GM21528 (cell line): ENCODE measurements at regions not wholly inside any gene's neighbourhood (a gene's known extent, or its start where the extent isn't known, plus 50 kb on each side); places are given as distances from the start of the nearest gene placed in this dataset.
"Not testable (repeated sequence)": the region's sequence is repeated elsewhere in the genome, so short reads cannot be mapped to it uniquely, and the experiment has no call there.

Experiments used
- ATAC-seq: cut with Tn5 transposase; IDR thresholded peaks from one replicate; pipeline ENCODE4 v1.9.1; 2021; ENCODE audit warnings: mild to moderate bottlenecking, moderate library complexity; ENCODE audit not compliant: unreplicated experiment, low FRiP score

DNA sequence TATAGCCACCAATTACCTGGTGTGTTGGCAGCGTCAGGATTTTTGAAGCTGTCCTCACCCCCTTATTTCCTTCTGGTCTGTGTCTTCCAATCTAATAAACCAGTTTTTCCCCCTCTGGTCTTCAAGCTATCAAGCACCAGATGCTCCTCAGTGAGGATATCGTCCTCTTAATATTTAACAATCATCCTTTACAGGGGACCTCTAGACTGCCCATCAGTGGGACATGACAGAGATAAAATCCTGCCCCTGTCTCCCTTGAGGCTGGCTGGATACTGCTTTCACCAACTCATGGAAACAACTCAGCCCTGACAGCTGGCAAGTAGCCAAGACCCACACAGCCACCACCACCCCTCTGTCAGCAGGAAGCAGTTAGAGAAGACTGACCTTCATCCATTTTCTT lies 421.0 kb upstream of the API5 start:
- no peak for ATAC-seq

DNA sequence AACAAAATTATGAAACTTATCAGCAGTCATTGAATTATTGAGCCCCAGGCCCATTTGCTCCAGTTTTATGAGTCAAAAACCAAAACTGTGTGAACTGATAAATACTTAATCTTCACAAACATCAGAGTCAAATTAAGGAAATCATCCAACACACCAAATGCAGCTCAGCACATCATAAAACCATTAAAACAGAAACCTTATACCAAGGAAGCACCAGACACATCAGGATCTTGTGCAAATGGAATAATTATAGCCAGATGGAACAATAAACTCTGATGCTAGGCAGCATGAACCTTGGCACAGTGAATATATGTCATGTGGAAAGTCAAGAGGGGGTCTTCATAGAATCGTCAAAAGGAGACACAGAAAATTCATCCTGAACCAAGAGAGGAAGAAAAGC lies 410.7 kb upstream of the API5 start:
- ATAC-seq = no peak

DNA sequence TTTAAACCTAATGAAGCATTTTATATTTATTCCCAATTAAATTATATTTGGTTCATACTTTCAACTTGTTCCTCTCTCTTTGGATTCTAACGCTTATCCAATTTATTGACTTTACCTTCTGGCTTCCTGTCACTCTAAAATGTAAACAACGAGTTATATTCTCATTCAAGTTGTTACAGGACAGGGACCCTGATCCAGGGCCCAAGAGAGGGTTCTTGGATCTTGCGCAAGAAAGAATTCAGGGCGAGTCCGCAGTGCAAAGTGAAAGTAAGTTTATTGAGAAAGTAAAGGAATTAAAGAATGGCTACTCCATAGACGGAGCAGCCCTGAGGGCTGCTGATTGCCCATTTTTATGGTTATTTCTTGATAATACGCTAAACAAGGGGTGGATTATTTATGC lies 405.6 kb upstream of the API5 start:
- no peak for ATAC-seq

DNA sequence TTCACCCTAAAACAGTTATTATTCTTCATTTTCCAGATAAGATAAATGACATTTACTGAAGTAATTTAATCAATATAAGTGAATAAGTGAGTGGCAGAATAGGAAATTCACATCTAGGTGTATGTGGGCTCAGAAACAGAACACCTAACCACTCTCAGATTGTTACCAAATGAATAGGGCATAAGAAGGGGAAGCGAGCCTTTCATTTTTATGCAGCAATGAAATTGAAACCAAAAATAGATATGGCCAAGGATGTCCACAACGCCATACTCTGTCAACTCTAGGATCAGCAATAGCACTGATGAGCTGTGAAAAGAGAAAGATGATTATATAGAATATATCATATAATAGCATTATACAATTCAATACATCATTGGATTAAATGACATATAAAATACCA lies 398.1 kb upstream of the API5 start:
- ATAC-seq = no peak

DNA sequence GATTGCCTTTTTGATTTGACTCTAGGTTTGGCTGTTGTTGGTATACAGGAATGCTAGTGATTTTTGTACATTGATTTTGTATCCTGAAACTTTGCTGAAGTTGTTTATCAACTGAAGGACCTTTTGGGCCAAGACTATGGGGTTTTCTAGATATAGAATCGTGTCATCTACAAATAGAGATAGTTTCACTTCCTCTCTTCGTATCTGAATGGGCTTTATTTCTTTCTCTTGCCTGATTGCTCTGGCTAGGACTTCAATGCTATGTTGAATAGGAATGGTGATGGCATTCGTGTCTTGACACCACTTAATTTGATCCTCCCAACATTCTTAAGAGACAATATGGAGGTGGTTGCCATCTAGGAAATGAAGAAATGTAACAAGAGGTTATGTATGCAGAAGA lies 388.1 kb upstream of the API5 start:
- no peak for ATAC-seq

DNA sequence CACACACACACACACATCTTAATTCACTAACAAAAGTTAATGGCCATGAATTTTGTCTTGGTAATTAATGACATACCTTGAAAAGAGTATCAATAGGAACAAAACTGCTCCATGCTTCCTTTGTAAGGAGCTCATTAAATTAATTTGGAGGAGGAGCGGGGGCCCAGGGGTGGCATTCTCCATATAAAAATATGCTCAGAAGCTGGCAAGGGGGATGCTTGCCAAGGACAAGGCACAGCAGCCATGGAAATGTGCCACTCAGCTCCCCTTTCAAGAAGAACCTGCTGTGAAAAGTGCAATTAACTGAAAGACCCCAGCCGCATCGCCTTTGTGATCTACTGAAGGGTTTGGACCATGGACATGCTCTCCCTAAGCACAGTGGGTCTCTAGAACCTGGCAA lies 385.9 kb upstream of the API5 start:
- no peak for ATAC-seq

DNA sequence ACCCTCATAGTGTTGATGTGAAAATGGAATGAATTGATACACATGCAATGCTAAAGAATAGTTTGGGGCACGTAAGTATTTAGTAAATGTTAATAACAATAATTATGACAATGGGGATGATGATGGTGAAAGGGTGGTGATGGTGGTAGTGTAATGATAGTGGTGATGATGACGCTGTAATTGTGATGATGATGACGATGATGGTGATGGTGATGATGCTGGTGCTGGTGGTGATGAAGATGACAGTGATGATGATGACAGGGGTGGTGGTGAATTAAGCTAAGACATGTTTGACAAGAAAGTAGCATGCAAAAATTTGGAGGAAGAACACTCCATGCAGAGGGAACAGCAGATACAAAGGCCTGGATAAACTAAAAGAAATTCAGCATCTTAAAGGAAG lies 364.4 kb upstream of the API5 start:
- no peak for ATAC-seq

DNA sequence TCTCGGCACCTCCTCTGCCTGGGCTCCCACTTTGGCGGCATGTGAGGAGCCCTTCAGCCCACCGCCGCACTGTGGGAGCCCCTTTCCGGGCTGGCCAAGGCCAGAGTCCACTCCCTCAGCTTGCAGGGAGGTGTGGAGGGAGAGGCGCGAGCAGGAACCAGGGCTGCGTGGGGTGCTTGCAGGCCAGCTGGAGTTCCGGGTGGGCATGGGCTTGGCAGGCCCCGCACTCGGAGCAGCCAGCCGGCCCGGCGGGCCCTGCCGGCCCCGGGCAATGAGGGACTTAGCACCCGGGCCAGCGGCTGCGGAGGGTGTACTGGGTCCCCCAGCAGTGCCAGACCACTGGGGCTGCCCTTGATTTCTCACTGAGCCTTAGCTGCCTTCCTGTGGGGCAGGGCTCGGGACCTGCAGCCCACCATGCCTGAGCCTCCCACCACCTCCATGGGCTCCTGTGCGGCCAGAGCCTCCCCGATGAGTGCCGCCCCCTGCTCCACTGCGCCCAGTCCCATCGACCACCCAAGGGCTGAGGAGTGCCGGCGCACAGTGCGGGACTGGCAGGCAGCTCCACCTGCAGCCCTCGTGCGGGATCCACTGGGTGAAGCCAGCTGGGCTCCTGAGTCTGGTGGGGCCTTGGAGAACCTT lies 361.9 kb upstream of the API5 start:
- ATAC-seq = not testable (repeated sequence)

DNA sequence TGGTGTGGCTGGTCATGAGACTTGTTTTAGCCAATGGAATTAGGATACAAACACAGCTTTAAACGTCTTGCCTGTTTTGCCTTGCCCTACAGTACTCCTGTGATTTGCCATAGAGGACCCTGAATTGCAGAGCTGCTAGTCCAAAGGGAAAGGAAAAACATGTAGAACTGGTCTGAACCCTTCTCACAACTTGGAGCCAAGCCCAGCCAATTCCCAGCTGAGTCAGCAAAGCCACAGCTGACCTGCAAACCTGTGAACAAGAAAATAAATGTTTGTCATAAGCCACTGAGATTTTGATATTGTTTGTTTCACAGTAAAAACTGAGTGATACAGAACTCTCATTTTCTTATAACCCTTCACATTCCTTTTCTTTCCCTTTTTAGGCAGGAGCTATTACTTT lies 360.5 kb upstream of the API5 start:
- ATAC-seq = no peak

DNA sequence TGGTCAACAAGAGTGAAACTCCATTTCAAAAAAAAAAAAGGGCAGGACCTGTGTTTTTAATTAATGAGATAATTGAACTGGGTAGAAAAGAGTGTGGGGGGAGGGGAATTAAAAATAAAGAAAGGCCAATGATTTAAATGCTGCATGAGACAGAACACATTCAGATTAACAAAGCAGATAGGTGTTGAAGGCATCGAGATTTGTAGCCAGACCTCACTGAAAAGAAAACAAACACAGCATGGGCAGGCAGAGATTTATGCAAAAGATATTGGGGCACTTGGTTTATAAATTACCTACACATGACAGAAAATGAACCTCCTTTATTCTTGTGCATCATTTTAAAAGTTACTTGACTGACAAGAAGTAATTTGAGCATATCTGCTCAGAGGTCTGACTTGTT lies 354.0 kb upstream of the API5 start:
- no peak for ATAC-seq

DNA sequence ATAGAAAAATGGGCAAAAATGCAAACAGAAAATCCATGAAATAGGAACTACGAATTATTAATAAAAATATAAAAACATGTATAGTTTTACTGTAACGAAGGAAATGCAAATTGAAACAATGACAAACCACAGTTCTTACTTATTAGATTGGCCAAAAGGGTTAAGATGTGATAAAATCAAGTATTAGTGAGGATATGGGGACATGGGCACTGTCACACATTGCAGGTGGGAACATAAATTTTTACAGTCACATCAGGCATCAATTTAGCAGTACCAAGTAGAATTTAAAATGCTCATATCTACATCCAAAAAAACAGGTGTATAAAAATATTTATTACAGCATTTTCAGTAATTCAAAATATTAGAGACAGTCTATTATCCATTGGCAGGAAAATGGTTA lies 353.2 kb upstream of the API5 start:
- ATAC-seq = no peak

DNA sequence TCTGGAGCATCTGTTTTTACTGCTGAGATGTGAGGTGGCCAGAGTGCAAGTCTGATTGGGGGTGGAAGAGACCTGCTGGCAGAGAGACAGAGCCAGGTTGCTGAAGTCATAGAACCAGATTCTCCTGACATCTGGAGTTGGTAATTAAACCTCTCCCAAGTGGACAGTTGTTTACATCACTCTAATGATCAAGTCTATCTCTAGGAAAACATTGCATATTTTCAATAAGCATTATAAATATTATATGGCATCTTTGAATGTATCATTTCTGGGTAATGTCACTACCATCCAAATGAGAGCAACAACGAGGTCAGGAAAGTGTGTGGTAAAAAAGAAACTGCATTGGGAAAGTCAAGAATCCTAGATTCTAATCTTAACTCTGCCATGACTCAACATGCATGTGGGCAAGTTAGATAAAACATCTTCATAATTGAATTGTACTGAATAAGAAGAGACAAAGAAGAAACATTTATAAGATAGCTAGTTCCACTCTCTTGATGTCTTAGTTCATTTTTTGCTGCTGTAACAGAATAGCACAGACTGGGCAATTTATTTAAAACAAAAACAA lies 351.2 kb upstream of the API5 start:
- no peak for ATAC-seq

DNA sequence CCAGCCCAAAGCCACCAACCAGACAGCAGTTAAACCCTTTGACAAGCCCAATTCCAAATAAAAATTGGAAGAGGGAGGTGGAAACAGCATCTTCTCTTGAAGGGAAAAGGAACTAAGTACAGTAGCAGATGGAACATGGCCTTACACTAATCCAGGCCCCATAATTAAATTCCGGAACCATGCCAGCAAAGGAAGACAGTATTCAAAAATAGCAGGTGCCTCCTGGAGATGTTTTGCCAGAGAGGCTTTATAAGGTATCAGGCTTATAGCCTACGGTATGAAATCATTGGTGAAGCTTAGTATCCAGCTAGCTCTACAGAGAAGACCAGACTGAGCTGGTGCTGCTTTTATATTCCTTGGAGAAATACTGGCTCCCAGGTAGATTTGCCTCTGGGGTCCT lies 344.1 kb upstream of the API5 start:
- no peak for ATAC-seq

DNA sequence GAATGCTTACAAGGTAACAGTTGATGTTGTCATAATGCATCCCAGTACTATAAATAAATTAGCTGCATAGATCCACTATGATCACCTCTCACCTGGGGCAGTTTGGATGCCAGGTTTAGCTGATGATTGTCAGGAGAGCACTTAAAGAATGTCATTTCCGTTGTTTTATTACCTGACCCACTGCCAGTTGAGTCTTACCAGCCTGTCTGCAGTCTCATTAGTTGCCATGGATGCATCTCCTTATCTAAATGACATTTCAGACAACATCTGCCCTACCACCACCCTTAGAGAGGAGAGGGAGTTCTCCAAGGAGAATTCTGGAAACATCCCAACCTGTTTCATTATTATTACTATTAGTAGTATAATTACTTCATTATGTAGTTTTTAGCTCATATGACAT lies 339.1 kb upstream of the API5 start:
- ATAC-seq = no peak

DNA sequence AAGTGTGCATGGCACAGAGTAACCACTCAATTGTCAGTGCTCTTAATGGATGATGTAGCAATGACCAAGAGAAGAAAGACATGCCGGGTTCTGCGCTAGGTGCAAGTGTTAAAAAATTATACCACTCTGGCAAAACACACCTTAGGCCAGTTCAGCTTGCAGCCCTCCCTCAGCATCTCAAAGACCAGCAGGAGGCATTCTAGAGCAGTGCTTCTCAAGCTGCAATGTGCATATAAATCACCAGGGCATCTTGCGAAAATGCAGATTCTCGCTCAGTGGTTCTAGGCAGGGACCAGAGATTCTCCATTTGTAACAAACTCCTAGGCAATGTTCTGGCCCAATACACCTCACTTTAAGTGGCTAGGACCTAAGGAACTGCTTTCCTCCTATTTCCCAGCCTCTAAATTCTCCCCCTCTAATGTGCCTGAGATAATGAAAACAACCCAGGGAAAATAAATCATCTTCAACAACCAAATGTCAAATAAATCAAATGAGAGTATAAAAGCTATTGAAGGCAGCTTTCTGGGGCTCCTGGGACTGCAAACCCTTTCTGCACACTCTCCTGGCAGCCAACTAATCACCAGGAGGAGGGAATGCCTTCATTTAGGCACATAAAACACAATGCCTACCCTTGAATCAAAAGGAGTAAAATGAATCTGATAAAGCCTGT lies 337.2 kb upstream of the API5 start:
- no peak for ATAC-seq

DNA sequence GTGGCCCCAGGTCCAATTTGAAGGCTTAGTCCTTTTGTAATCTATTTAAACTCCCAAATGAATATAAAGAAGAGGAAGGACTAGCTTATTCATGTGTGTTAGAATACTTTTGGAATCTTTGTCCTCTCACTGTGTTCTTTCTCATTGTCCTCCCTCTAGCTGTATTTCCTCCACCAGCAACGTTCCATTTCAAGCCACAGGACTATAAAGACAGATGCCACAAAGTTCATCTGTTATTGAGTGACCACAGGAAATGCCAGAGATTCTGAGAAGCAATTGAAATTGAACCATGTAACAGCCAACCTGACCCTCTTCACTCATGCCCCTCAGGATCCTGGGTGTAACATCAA lies 336.6 kb upstream of the API5 start:
- no peak for ATAC-seq

DNA sequence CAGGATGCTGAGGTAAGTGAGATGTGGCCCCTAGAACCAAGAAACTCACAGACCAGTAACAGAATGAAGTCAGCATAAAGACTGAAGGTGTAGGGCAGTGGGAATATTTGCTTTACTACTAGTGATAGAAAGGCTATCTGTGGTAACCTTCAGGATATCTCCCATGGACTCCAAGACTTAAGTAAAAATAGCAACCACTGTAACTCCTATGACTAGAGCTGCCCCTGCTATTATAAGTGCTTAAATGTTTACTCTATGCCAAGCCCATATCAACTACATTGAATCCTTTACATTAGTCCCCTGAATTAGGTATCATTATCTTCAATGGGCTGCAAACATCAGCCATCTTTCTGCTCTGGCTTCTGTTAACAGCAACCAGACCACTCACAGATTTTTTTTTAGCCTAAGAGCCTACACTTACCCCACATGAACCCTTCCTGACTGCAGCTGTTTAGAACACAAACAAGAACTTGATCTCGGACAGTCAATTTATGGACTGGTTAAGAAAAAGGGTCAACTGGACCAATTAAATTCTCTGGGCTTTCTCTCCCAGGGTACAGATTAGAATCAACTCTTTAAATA lies 335.1 kb upstream of the API5 start:
- no peak for ATAC-seq

DNA sequence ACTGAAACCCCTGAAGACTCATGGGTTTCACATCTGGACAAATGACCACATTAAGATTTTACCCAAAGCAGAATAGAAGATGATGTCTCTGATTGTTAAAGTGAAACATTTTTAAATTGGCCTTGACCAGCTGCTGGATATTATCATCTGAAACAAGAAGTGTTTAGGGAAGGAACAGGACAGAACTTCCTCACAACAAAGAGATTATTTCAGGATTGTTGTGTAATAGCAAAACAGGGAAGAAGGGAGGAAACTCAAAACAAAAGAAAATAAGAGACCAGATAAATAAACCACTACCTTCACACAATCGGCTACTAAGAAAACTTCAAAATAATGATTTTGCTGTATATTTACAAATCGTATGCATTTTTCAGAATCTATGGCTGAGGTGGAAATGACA lies 319.2 kb upstream of the API5 start:
- no peak for ATAC-seq

DNA sequence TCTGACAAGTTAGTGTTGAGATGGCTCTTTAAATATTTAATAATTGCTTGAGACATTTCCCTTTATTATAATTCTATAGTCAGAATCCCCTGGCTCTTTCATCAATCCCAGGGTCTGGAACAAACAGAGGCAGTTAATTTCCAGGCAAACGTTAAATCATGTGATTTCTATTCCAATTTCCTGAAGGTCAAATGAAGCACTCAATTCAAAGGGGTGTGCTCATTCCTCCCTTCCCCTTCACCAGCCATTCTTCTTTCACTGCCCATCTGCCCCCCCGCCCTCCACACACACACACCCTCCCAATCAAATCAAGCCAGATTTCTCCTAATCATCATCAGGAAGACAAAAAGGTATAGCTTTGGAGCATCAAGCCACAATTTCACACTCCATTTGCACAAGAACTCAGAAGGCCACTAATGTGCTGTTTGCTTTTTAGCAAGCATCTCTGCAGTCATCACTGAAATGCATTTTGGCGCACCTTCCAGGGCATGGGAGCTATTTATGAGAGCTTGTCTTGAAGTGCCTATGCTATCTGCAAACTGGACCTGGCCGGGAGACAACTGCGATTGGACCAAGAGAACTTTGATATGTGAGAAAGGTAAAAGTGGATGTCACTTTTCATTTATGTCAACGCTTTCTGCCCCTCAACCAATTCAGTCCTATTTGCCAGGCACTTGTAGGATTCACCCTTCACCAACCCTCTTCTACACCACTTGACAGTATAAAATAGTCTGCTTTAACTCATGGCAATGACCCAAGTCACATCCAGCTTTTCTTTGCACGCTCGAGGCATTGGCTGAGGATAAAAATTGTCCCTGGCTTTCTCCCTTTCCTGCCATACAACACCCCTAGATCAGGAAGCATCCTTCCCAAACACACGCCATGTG lies 315.1 kb upstream of the API5 start:
- ATAC-seq = no peak

DNA sequence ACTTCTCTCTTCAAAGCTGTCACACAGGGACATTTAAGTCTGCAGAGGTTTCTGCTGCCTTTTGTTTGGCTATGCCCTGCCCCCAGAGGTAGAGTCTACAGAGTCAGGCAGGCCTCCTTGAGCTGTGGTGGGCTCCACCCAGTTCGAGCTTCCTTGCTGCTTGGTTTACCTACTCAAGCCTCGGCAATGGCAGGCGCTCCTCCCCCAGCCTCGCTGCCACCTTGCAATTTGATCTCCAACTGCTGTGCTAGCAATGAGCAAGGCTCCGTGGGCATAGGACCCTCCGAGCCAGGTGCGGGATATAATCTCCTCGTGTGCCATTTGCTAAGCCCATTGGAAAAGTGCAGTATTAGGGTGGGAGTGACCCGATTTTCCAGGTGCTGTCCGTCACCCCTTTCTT lies 306.9 kb upstream of the API5 start:
- not testable (repeated sequence) for ATAC-seq

DNA sequence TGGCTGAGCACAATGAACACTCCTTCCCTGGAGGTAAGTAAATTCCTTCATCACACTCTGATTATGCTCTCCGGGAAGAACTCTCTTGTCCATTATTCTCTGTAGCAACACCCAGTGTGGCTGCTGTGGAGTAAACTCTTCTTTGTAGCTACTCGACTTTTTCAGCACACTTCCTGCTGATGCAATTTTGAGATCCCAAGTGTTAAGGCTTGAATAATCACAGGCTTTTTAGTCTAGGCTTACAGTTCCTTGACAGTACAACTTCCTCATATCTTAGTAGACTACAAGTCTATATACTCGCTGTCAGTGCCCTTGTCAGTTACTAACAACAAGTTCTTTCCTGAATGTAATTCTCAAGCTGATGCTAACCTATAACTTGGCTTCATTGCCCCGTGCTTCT lies 301.8 kb upstream of the API5 start:
- ATAC-seq = no peak
